ENCODE measurements at regions not wholly inside any gene's neighbourhood (a gene's known extent, or its start where the extent isn't known, plus 50 kb on each side); places are given as distances from the start of the nearest gene placed in this dataset.
"Not testable (repeated sequence)": the region's sequence is repeated elsewhere in the genome, so short reads cannot be mapped to it uniquely, and the experiment has no call there.

DNA sequence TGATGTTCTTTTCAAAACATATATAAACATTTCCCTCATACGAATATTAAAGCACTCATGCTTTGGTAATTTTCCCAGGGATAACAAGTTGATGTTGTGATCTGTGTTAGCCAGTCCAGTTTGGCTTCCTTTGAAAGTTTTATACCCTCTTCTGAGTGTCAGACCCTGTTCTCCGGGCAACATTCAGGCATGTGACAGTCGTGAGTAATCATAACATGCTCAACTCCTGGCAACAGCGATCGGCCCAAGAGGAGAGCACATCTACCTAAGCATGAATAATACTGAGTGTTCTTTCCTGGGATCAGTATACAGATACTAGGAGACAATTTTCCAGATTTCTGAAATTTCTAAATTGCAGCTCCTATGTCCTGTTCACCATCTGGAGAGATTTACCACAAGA is 1086.4 kb downstream of the CDH8 start:
- DNase-seq = no peak

DNA sequence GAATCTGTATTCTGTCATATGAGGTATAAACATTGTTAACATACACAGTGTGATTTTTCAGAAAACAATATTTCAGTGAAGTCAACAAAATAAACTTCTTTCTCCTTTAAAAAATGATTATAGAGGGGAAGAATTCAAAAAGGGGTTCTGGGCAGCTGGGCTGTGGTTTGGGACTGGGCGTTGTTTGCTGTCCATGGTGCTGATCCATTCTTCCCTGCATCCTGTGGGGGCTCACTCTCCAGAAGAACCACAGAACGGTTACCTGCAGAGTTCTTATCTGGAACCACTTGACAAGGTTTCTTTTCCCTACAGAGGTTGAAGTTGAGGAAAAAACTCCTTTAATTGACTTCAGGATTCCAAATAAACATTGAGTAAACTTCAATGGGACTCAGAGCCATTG is 1091.0 kb downstream of the CDH8 start:
- DNase-seq = no peak

- not testable (repeated sequence) for DNase-seq
These were observed 1100.0 kb downstream of the CDH8 start for GRCh38 chr16:60936189-60936588.

DNA sequence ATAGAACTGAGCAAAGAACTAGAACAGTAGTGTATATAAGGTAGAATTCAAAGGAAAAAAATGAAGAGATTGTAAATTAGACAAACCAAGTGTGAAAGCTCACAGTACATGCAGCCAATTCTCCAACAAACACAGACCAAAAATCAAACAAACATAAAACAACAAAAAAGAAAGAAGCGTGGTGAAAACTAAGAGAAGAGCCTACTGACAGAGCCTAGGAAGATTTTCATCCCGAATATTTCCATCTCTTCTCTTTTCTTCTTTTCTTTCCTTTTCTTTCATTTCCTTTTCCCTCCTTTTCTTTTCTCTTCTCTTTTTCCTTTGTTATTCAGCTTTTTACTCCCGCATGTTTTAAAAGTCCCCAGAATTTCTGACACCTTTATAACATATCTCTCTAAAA is 1103.6 kb downstream of the CDH8 start:
- no peak for DNase-seq

DNA sequence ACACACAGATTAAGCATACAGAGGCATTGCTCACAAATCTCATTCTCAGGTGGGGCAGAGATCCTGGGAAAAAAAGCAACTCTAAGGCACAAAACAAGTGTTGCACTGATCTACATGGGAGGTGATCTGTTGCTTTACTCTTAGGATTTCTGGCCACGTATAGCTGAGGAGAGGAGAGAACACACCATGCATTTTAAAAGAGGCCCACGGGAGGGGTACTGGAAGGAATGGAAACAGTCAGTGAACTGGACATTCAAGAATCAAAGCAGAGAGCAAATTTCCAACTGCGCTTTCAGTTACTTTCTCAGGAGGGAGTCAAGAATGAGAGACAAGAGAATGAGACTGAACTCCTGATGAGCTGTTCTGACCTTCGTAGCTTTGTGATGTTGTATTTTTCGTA is 1105.9 kb downstream of the CDH8 start:
- DNase-seq = no peak

- no peak for DNase-seq
These were observed 1113.3 kb downstream of the CDH8 start for GRCh38 chr16:60922920-60923319.

- DNase-seq = no peak
These were observed 1121.9 kb downstream of the CDH8 start for GRCh38 chr16:60914334-60914733.

GRCh38 chr16:60907645-60908044 is 1128.6 kb downstream of the CDH8 start:
- no peak for DNase-seq

GRCh38 chr16:60905811-60906210 is 1130.4 kb downstream of the CDH8 start:
- DNase-seq = no peak

- DNase-seq = no peak
These were observed 1134.1 kb downstream of the CDH8 start for GRCh38 chr16:60902114-60902513.

DNA sequence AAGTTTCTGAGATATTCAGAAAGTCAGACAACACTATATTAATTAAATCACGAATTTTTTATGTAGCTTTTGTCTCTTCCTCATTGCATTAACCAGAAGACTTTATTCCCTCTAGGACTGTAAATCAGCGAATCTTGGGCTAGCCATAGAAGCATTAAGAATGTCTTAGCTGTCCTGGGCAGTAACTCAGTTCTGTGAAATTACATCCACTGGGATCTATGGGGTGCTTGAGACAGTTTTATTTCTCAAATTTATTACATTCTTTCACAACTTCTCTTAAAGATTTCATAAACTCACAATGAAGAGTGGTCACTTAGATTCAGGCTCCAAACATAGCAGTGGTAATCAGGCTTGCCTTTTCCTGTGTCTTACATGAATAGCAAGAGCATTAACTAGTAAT is 1153.4 kb downstream of the CDH8 start:
- no peak for DNase-seq

DNA sequence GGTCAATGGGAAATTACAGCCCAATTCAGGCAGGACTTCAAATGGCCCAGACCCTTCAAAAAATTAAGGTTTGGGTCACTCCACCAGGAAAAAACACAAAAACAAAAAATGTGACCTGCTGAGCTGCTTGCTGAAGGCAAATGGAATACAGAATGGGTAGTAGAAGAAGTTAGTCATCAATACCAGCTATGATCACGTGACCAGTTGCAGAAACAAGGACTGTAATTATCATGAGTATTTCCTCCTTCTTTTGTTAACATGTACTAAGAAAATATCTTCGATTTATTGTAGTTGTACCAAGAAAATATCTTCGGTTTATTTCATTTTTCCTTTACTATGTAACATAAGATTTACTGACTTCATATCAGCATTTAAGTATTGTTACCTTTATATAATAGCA is 1183.6 kb downstream of the CDH8 start:
- DNase-seq = no peak

DNA sequence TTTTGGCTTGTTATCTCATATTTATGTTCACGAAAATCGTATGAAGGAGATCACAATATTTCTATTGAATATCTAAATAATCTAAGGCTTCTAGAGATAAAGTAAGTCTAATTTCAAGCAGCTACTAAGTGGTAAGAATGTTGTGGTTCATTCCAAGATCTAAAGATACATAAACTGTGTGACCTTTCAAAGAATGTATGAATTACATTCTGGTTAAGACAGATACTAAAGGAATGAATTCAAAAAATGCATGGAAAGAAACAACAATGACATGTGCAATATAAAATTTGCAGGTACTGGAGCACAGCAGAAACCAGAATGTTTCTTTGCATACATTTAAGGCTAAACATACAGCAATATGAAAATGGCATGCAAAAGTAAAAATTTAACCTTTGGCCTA is 1214.6 kb downstream of the CDH8 start:
- DNase-seq = no peak

GRCh38 chr16:60820361-60820760 is 1215.9 kb downstream of the CDH8 start:
- DNase-seq = no peak

DNA sequence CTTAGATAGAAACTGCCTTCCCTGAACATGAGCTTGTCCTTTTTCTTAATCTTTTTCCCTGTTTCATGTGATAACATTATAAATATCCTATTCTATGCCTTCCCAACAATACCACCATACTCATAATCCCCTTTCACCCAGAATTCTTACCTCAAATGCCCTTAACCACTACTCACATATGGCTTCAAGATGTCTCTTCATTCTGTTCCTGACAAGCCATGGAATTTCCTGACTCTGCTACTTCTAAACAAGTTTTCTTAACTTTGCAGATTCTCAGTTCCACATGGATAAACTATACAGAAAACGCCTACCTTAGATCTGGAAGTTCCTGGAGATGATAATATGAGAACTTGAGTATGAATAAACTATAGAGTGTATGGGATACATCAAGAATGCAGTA is 1217.8 kb downstream of the CDH8 start:
- DNase-seq = no peak

DNA sequence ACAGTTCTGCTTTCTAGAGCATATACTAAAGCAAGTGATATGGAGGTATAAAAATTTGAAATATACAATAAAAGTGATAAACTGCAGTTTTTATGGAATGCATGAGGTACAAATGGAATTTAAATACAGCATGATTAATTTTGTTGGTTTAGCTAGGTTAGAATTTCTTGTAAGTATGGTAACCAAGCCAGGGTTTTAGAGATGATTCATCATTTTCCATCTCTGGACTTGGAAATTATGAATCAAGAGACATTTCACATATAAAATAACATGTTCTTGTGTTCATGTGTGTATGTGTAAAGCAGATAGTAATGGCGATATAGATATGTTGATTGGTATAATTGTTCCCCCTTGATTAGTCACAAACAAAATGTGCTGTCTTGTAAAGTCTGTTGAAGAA is 1219.8 kb downstream of the CDH8 start:
- DNase-seq = no peak

- no peak for DNase-seq
These were observed 1220.4 kb downstream of the CDH8 start for GRCh38 chr16:60815865-60816264.

DNA sequence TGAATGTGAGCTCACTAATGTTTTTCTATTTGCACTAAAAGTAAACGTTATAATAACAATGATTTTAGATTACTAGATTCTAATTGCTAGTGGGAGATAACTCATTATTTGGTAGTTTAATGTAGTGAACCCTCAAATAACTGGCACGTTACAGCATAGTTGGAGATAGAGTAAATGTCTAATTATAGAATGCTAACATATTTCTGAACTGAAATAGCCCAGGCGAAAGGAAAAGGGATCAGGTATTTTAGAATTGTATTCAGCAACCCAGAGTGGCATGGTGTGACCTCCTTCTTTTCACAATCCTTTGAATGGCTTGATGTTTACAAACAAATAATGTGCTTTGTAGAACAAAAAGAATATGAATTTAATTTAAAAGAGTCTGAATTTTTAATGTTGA is 1221.2 kb downstream of the CDH8 start:
- no peak for DNase-seq

GRCh38 chr16:60811657-60812056 is 1224.6 kb downstream of the CDH8 start:
- DNase-seq = no peak

GRCh38 chr16:60811051-60811608 is 1225.1 kb downstream of the CDH8 start:
- no peak for DNase-seq

GRCh38 chr16:60810250-60810649 is 1226.0 kb downstream of the CDH8 start:
- DNase-seq = no peak

DNA sequence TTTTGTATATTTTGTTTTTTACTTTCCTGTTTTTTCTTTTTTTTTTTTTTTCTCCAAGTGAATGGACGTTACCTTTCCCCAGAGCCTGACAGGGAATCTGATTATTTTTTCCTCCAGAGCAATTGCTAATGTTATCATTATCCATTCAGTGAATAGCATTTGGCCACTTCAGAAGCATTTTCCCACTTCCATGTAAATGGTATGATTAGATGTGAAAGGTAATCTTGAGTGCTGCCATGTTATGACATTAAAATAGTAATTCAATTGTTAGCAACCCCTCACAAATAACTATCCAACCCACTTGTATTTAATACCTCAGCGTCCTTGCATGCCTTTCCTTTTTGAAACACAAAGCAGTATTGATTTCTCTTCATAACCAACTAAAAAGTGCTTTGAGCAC is 1243.8 kb downstream of the CDH8 start:
- no peak for DNase-seq

DNA sequence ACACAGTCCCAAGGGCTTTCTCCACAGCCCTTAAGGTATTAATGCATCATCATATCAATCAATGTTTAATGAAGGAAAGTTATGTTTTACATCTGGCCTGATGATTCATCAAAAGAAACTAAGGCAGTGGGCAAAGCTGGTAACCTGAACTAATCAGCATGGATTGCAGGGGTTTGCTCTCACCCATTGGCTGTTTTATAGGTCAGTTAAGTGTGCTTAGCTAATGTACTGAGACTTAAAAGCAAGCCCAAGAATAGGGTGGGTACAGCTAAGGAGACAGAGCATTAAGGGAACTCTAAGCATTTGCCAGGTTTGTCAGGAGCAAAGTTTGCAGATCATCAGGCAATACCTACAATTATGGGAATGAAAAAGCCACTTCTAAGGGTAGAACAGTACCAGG is 1247.6 kb downstream of the CDH8 start:
- no peak for DNase-seq

- no peak for DNase-seq
These were observed 1260.0 kb downstream of the CDH8 start for GRCh38 chr16:60776281-60776680.

DNA sequence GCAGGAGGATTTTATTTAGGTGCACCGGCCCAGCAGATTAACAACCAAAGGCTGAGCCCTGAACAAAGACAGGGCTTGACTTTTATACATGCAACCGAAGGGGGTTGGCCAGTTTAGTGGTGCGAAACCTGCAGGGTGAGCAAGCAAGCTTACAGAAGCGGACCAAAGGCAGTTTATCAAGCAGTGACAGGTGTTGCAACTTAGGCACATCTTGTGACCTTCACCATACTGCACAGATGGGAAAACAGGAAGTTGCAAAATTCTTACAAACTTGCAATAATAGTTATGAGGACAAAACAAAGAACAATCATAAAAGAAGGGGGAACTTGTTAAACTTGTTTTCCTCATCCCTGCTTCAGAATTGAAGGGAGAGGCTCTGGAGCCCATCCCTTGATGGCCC is 1265.1 kb downstream of the CDH8 start:
- no peak for DNase-seq

GRCh38 chr16:60770384-60770783 is 1265.9 kb downstream of the CDH8 start:
- DNase-seq = not testable (repeated sequence)
